Sigmoid colon (tissue), 4 donors: ENCODE measurements at regions not wholly inside any gene's neighbourhood (a gene's known extent, or its start where the extent isn't known, plus 50 kb on each side); places are given as distances from the start of the nearest gene placed in this dataset.

Experiments
- CTCF ChIP-seq, 4 experiments: fragments of 450-650 bp in 3 of 4; fragments of 200-600 bp in 1 of 4; IDR thresholded peaks; one replicate each; pipeline ENCODE4 v1.5.1; 2016 to 2019; ENCODE audit warnings: antibody characterized with exemption in 4 of 4, mild to moderate bottlenecking in 3 of 4, moderate library complexity in 2 of 4
- EP300 ChIP-seq, 4 donors: sonication (generic); formaldehyde crosslinking; IDR thresholded peaks; one replicate each; pipeline ENCODE4 v1.6.1; 2017; ENCODE audit warnings: antibody characterized with exemption in 4 of 4

- TF ChIP-seq CTCF (IDR thresholded peaks at IDR 0.05) (no peak), EP300 (IDR thresholded peaks at IDR 0.05) (no peak)
Measured at GRCh38 chr18:28952339-28952738, 775.4 kb upstream of the CDH2 start.
